Right cardiac atrium (tissue), 5 donors: ENCODE measurements at regions not wholly inside any gene's neighbourhood (a gene's known extent, or its start where the extent isn't known, plus 50 kb on each side); places are given as distances from the start of the nearest gene placed in this dataset.
A peak's percentile ranks its signal among the peaks of the same experiment; 100 is the strongest.
"Not testable (repeated sequence)": the region's sequence is repeated elsewhere in the genome, so short reads cannot be mapped to it uniquely, and the experiment has no call there.

ENCODE experiments used
- ATAC-seq, 2 donors: fragments of 200-7000 bp; cut with Tn5 transposase; one replicate each; pipeline versions ENCODE4 v1.8.0 to v1.9.1; 2020; ENCODE audit warnings: moderate library complexity in 2 of 2, mild to moderate bottlenecking in 1 of 2
- DNase-seq, 3 donors: peaks; one replicate each; pipeline ENCODE4 v3.0.0-alpha.2; 2020
- H3K27ac ChIP-seq: one replicate; pipeline ENCODE4 v1.5.1; 2013; ENCODE audit warnings: mild to moderate bottlenecking, low read length, control low read depth, moderate library complexity
- H3K27me3 ChIP-seq: one replicate; pipeline ENCODE4 v1.6.1; 2013; ENCODE audit not compliant: control insufficient read depth, insufficient read depth
- H3K4me1 ChIP-seq: one replicate; pipeline ENCODE4 v1.6.1; 2013; ENCODE audit warnings: low read length; ENCODE audit not compliant: control insufficient read depth, insufficient read depth
- H3K4me3 ChIP-seq: one replicate; pipeline ENCODE4 v1.5.1; 2013; ENCODE audit warnings: low read length, control low read depth
- H3K9me3 ChIP-seq: one replicate; pipeline ENCODE4 v1.6.1; 2013; ENCODE audit warnings: low read length; ENCODE audit not compliant: control insufficient read depth
- WGBS: extraction: QIAGEN DNeasy Blood & Tissue Kit; methylation state at CpG from one replicate; pipeline ENCODE4 v1.1.7; 2013; 5-methylcytosine and 5-hydroxymethylcytosine counted together
- intact Hi-C, 4 donors: fragments of 100-400 bp; cut with DNase I; formaldehyde crosslinking; loops; one replicate each; pipeline versions ENCODE4 v1.11.0 to v1.14.0; 2022 to 2023
- donor health status: healthy with polysubstance abuse.
- donor health status: DM: no; HTN: yes; CAD: no.
- donor health status: DM: no; HTN: no; CAD: no.
- donor health status: DM: no; HTN: yes; CAD: no; lungs with severe emphysema.
- donor health status: DM: yes; HTN: yes; CAD: no.

- H3K4me3 ChIP-seq, result no peak overlapping the region
- intact Hi-C loops, result no loop called here
- WGBS, result 69% methylated on average over 4 of the region's 4 CpGs
- no peak for DNase-seq
- H3K27ac ChIP-seq, result no peak overlapping the region
- H3K27me3 ChIP-seq, result no peaks in the 10 kb centered on the region
- no peaks in the 10 kb centered on the region for H3K4me1 ChIP-seq
- H3K9me3 ChIP-seq, result no peaks in the 10 kb centered on the region
- no peak for ATAC-seq
These were observed 472.7 kb downstream of the RAP2B start for GRCh38 chr3:153634683-153635082.

DNA sequence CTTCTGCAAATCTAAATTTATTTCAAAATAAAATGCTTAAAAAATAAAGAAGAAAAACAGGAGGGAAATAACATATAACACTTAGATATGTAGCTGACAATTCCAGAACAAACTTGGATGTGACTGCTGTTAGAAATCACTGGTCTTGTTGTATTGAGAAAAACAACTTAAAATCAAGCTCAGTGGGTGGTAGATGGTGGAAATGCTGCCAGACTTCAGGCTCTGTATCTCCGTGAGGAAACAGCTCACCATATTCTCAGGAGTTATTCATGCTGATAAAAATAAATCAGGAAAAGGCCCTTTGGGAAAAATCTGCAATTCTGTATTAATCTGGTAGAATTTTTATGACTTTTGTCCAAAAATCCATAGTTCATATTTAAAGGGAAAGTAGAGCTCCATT, 477.6 kb downstream of the RAP2B start:
- no peak for DNase-seq
- Histone ChIP-seq H3K27me3 (no peaks in the 10 kb centered on the region), H3K4me3 (no peak overlapping the region), H3K27ac (no peak overlapping the region), H3K9me3 (no peaks in the 10 kb centered on the region), H3K4me1 (no peaks in the 10 kb centered on the region)
- 34% methylated on average over 1 of the region's 1 CpG for WGBS
- intact Hi-C loops, result no loop called here
- ATAC-seq, result peak in 1 of 2 donors; percentile 51

DNA sequence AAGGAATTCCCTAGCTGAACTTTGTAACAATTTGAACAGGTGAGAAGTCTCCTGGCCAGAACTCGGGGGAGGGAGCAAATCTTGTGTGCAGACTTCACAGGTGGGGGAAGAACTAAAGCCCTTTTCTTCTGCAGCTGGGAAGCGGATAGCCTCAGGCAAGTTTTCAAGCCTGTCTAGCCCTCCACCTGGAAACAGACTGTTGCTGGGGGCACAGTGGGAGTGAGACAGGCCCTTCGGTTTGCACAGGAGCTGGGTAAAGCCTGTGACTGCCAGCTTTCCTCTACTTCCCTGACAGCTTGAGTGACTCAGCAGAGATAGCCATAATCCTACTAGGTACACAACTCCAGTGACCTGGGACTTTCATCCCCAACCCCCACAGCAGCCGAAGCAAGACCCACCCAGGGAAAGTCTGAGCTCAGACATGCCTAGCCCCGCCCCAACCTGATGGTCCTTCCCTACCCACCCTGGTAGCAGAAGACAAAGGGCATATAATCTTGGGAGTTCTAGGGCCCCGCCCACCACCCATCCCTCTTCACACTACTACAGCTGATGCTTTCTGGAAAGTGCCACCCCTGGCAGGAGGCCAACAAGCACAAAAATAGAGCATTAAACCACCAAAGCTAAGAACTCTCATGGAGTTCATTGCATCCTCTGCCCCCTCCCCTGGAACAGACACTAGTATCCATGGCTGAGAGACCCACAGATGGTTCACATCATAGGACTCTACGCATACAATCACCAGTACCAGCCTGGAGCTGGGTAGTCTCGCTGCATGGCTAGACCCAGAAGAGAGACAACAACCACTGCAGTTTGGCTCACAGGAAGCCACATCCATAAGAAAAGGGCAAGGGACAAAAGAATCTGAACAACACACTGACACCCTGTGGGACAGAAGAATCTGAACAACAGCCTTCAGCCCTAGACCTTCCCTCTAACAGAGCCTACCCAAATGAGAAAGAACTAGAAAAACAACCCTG, 479.0 kb downstream of the RAP2B start:
- WGBS, result 91% methylated on average over 8 of the region's 8 CpGs

GRCh38 chr3:153642576-153642975, 478.6 kb upstream of the ARHGEF26 start:
- intact Hi-C loops, H3K27me3 ChIP-seq, H3K27ac ChIP-seq, H3K9me3 ChIP-seq, ATAC-seq, H3K4me1 ChIP-seq, H3K4me3 ChIP-seq, DNase-seq: not testable (repeated sequence)

More for the DNA sequence above, 479.0 kb downstream of the RAP2B start:
- Histone ChIP-seq H3K27me3 (no peaks in the 10 kb centered on the region), H3K9me3 (no peaks in the 10 kb centered on the region), H3K27ac (no peak overlapping the region), H3K4me3 (no peak overlapping the region), H3K4me1 (no peaks in the 10 kb centered on the region)
- DNase-seq (no peak), ATAC-seq (no peak)
- intact Hi-C loops, result no loop called here

DNA sequence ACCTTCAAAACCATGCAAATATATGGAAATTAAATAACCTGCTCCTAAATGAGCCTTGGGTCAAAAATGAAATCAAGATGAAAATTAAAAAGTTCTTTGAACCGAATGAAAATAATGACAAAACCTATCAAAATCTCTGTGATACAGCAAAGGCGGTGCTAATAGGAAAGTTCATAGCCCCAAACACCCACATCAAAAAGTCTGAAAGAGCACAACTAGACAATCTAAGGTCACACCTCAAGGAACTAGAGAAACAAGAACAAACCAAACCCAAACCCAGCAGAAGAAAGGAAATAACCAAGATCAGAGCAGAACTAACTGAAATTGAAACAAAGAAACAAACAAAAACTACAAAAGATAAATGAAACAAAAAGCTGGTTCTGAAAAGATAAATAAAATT, 477.7 kb upstream of the ARHGEF26 start:
- H3K4me1 ChIP-seq, H3K4me3 ChIP-seq, DNase-seq, H3K27ac ChIP-seq, ATAC-seq, H3K9me3 ChIP-seq, H3K27me3 ChIP-seq, intact Hi-C loops: not testable (repeated sequence)
- 65% methylated on average over 2 of the region's 2 CpGs for WGBS

- ATAC-seq, result no peak
- Histone ChIP-seq H3K27ac (no peak overlapping the region), H3K4me3 (no peak overlapping the region), H3K27me3 (no peaks in the 10 kb centered on the region), H3K4me1 (no peaks in the 10 kb centered on the region), H3K9me3 (no peaks in the 10 kb centered on the region)
- WGBS, result 58% methylated on average over 2 of the region's 2 CpGs
- intact Hi-C loops, result no loop called here
- DNase-seq, result no peak
These were observed 471.8 kb upstream of the ARHGEF26 start for GRCh38 chr3:153649286-153649839.

DNA sequence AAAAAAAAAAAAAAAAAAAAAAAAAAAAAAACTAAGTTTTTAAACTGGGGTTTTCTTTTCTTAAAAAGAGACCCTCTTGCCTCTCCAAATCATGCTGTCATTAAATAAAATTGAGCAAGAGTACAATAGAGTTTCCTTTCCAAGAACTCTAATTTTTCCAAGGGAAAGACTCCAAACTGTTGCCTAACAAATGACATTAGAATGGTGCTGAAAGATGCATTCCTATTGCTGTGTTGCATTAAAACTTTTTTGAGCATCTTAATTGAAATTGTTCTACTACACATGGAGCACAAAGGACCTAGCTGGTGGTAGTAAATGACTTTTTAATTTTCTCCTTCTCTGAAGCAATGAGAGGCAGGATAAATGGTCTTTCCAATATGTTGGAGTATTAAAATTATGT, 469.1 kb upstream of the ARHGEF26 start:
- DNase-seq (no peak), ATAC-seq (peak in 1 of 2 donors; percentile 61)
- Histone ChIP-seq H3K27ac (no peak overlapping the region), H3K4me1 (no peaks in the 10 kb centered on the region), H3K27me3 (no peaks in the 10 kb centered on the region), H3K9me3 (no peaks in the 10 kb centered on the region), H3K4me3 (no peak overlapping the region)
- intact Hi-C loops, result no loop called here

DNA sequence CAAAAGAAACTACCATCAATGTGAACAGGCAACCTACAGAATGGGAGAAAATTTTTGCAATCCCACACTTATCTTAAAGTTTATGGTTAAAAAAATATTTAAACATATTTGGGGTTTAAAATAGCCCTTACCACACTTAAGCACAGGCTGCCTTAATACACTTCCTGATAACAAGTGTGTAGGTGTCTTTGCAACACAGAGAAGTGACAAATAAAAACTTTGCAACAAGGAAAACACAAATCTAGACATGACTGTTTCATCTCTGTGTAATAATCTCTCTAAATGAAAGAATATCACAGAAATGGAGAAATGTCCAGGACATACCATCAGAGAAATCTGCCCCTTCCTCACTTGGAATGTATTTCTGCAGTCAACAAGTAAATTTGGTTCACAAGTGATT, 464.1 kb upstream of the ARHGEF26 start:
- Histone ChIP-seq H3K4me3 (no peak overlapping the region), H3K27me3 (no peaks in the 10 kb centered on the region), H3K27ac (no peak overlapping the region), H3K4me1 (no peaks in the 10 kb centered on the region), H3K9me3 (no peaks in the 10 kb centered on the region)
- DNase-seq (no peak), ATAC-seq (no peak)
- intact Hi-C loops, result no loop called here

DNA sequence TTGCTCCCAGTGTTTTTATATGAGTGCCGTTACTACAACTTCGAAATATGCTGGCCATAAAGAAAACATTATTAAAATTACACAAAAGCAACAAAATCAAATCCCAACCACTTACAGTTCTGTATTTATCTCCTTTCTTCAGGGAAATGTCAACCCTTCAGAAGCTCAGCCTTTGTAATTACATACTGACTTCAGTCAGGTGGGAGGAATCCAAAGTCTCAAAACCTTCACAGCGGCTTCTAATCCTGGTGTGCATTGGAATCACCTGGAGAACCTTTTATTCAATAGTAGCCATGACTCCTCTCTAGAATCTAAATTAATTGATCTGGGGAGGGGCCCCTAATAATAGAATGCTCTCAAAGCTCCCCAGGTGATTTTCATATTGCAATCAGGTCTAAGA, 463.7 kb upstream of the ARHGEF26 start:
- ATAC-seq (no peak), DNase-seq (no peak)
- intact Hi-C loops, result no loop called here
- H3K4me3 ChIP-seq, result no peak overlapping the region
- no peaks in the 10 kb centered on the region for H3K9me3 ChIP-seq
- no peaks in the 10 kb centered on the region for H3K27me3 ChIP-seq
- no peaks in the 10 kb centered on the region for H3K4me1 ChIP-seq
- WGBS, result 95% methylated on average over 3 of the region's 3 CpGs
- H3K27ac ChIP-seq, result no peak overlapping the region

GRCh38 chr3:153658136-153658535, 463.1 kb upstream of the ARHGEF26 start:
- no peaks in the 10 kb centered on the region for H3K4me1 ChIP-seq
- no peaks in the 10 kb centered on the region for H3K9me3 ChIP-seq
- DNase-seq, result no peak
- H3K4me3 ChIP-seq, result no peak overlapping the region
- H3K27ac ChIP-seq, result no peak overlapping the region
- H3K27me3 ChIP-seq, result no peaks in the 10 kb centered on the region
- intact Hi-C loops, result no loop called here
- ATAC-seq, result peak; percentile 59 to 71

GRCh38 chr3:153666991-153667740, 454.0 kb upstream of the ARHGEF26 start:
- intact Hi-C loops, result no loop called here
- WGBS, result 55% methylated on average over 7 of the region's 7 CpGs

More at GRCh38 chr3:153666991-153667740, 454.0 kb upstream of the ARHGEF26 start:
- ATAC-seq (no peak), DNase-seq (no peak)
- no peak overlapping the region for H3K4me3 ChIP-seq
- H3K27me3 ChIP-seq, result no peaks in the 10 kb centered on the region
- H3K4me1 ChIP-seq, result no peaks in the 10 kb centered on the region
- H3K9me3 ChIP-seq, result no peaks in the 10 kb centered on the region
- H3K27ac ChIP-seq, result no peak overlapping the region
